GM23338 (cell line): ENCODE measurements at regions not wholly inside any gene's neighbourhood (a gene's known extent, or its start where the extent isn't known, plus 50 kb on each side); places are given as distances from the start of the nearest gene placed in this dataset.

Source experiments
- ATAC-seq: fragments of 200-7000 bp; cut with Tn5 transposase; 3 replicates; pipeline ENCODE4 v1.9.1; 2020
- DNase-seq: peaks from one replicate; pipeline ENCODE4 v3.0.0-alpha.2; 2015; ENCODE audit warnings: low spot score
- H2AFZ ChIP-seq: fragments of 200-600 bp; sonication (generic); 2 replicates; pipeline ENCODE4 v1.8.0; 2016; ENCODE audit warnings: antibody characterized with exemption, mild to moderate bottlenecking, moderate library complexity
- H3F3A ChIP-seq: fragments of 200-600 bp; sonication (generic); replicated peaks from 2 replicates; pipeline ENCODE4 v1.8.0; 2017; ENCODE audit warnings: antibody characterized with exemption, mixed run types, low read depth
- H3K27ac ChIP-seq: fragments of 200-600 bp; sonication (generic); 2 replicates; pipeline ENCODE4 v1.6.1; 2016; ENCODE audit warnings: low read depth
- H3K27me3 ChIP-seq: fragments of 200-600 bp; sonication (generic); 2 replicates; pipeline ENCODE4 v1.8.0; 2016; ENCODE audit warnings: mild to moderate bottlenecking, mixed run types, moderate library complexity; ENCODE audit not compliant: insufficient read depth
- H3K36me3 ChIP-seq: fragments of 200-600 bp; sonication (generic); 2 replicates; pipeline ENCODE4 v1.8.0; 2016; ENCODE audit warnings: mild to moderate bottlenecking; ENCODE audit not compliant: insufficient read depth
- H3K4me1 ChIP-seq: fragments of 200-600 bp; sonication (generic); 2 replicates; pipeline ENCODE4 v1.8.0; 2016; ENCODE audit warnings: mild to moderate bottlenecking, moderate library complexity; ENCODE audit not compliant: insufficient read depth
- H3K4me2 ChIP-seq: fragments of 200-600 bp; sonication (generic); 2 replicates; pipeline ENCODE4 v1.7.1; 2017; ENCODE audit warnings: mixed run types
- H3K4me3 ChIP-seq: fragments of 200-600 bp; sonication (generic); 2 replicates; pipeline ENCODE4 v1.6.1; 2016; ENCODE audit warnings: mixed run types
- H3K79me2 ChIP-seq: fragments of 200-600 bp; sonication (generic); replicated peaks from 2 replicates; pipeline ENCODE4 v1.8.0; 2017; ENCODE audit warnings: mild to moderate bottlenecking; ENCODE audit not compliant: insufficient read depth
- H3K9me2 ChIP-seq: fragments of 200-600 bp; sonication (generic); 2 replicates; pipeline ENCODE4 v1.8.0; 2017; ENCODE audit not compliant: insufficient read depth
- H4K20me1 ChIP-seq: fragments of 200-600 bp; sonication (generic); replicated peaks from 2 replicates; pipeline ENCODE4 v1.8.0; 2017; ENCODE audit warnings: mild to moderate bottlenecking; ENCODE audit not compliant: insufficient read depth
- H3K27ac Mint-ChIP-seq: 2 replicates; pipeline ENCODE4 v1.8.0; 2020; ENCODE audit warnings: inconsistent platforms, mild to moderate bottlenecking, moderate library complexity, mixed read lengths
- H3K27me3 Mint-ChIP-seq: 3 replicates; pipeline ENCODE4 v1.8.0; 2022; ENCODE audit warnings: low read depth, mild to moderate bottlenecking, moderate library complexity, mixed read lengths, inconsistent platforms; ENCODE audit not compliant: insufficient read depth, poor library complexity
- H3K36me3 Mint-ChIP-seq: 3 replicates; pipeline ENCODE4 v1.8.0; 2021; ENCODE audit warnings: low read depth, mild to moderate bottlenecking, inconsistent platforms, moderate library complexity, mixed read lengths
- H3K4me1 Mint-ChIP-seq: 3 replicates; pipeline ENCODE4 v1.8.0; 2020; ENCODE audit warnings: mild to moderate bottlenecking, inconsistent platforms, mixed read lengths
- H3K4me3 Mint-ChIP-seq: 3 replicates; pipeline ENCODE4 v1.8.0; 2021; ENCODE audit warnings: moderate library complexity, mild to moderate bottlenecking, inconsistent platforms, mixed read lengths
- H3K9me3 Mint-ChIP-seq: 3 replicates; pipeline ENCODE4 v1.8.0; 2020; ENCODE audit warnings: moderate library complexity, mild to moderate bottlenecking, inconsistent platforms, mixed read lengths
- CREB1 ChIP-seq: fragments of 250-450 bp; sonication (Bioruptor Pico); IDR thresholded peaks from 2 replicates; pipeline ENCODE4 v1.5.0; 2020; ENCODE audit warnings: low read depth, mild to moderate bottlenecking, moderate library complexity
- EZH2phosphoT487 ChIP-seq: fragments of 200-600 bp; sonication (generic); IDR thresholded peaks from one replicate; pipeline ENCODE4 v1.8.1; 2018; ENCODE audit warnings: antibody characterized with exemption; ENCODE audit not compliant: unreplicated experiment
- JUNB ChIP-seq: IDR thresholded peaks from one replicate; pipeline ENCODE4 v1.6.1; 2016; ENCODE audit warnings: antibody characterized with exemption; ENCODE audit not compliant: unreplicated experiment
- ZNF114 ChIP-seq: fragments of 250-450 bp; sonication (Bioruptor Pico); IDR thresholded peaks from 2 replicates; pipeline ENCODE4 v1.5.0; 2020; ENCODE audit warnings: mild to moderate bottlenecking, moderate library complexity
- ZNF331 ChIP-seq: fragments of 250-450 bp; sonication (Bioruptor Pico); IDR thresholded peaks from 2 replicates; pipeline ENCODE4 v1.5.0; 2020; ENCODE audit warnings: low read depth, mild to moderate bottlenecking, moderate library complexity
- TF ChIP-seq, protein P1 (sequence below): fragments of 250-450 bp; sonication (Bioruptor Pico); IDR thresholded peaks from 2 replicates; pipeline ENCODE4 v1.5.0; 2020; ENCODE audit warnings: mild to moderate bottlenecking, moderate library complexity
- TF ChIP-seq, protein P2 (sequence below): IDR thresholded peaks from one replicate; pipeline ENCODE4 v1.6.1; 2018; ENCODE audit warnings: antibody characterized with exemption; ENCODE audit not compliant: unreplicated experiment
- TF ChIP-seq, protein P3 (sequence below): IDR thresholded peaks from 2 replicates; pipeline ENCODE4 v1.6.1; 2016; ENCODE audit warnings: antibody characterized with exemption
- TF ChIP-seq, protein P4 (sequence below), 2 experiments: fragments of 200-600 bp in 1 of 2; sonication (generic) in 1 of 2; conservative IDR thresholded peaks; 2 replicates each; pipeline versions ENCODE4 v1.5.1 to v1.6.1; 2016 to 2017; ENCODE audit warnings: antibody characterized with exemption in 2 of 2, low read depth in 2 of 2, mild to moderate bottlenecking in 2 of 2, moderate library complexity in 1 of 2

DNA sequence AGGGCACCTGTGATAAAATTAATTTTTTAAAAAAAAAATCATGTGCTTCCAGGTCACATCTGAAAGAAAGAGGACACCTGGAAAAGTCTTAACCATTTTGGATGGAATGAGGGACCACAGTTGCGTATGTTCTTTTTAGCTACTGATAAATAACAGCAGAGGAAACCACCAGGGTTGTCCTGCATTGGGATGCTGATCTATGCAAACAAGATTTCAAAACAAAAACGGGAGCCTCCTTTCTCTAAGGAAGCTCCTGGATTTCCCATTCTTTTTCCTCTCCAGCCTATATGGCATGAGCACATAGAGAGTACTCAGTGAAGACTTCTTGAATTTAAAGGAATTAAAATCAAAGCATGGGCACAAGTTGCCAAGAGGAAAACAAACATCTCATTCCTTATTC lies 145.6 kb upstream of the THBS1 start (continued):
- TF ChIP-seq, protein P1, sequence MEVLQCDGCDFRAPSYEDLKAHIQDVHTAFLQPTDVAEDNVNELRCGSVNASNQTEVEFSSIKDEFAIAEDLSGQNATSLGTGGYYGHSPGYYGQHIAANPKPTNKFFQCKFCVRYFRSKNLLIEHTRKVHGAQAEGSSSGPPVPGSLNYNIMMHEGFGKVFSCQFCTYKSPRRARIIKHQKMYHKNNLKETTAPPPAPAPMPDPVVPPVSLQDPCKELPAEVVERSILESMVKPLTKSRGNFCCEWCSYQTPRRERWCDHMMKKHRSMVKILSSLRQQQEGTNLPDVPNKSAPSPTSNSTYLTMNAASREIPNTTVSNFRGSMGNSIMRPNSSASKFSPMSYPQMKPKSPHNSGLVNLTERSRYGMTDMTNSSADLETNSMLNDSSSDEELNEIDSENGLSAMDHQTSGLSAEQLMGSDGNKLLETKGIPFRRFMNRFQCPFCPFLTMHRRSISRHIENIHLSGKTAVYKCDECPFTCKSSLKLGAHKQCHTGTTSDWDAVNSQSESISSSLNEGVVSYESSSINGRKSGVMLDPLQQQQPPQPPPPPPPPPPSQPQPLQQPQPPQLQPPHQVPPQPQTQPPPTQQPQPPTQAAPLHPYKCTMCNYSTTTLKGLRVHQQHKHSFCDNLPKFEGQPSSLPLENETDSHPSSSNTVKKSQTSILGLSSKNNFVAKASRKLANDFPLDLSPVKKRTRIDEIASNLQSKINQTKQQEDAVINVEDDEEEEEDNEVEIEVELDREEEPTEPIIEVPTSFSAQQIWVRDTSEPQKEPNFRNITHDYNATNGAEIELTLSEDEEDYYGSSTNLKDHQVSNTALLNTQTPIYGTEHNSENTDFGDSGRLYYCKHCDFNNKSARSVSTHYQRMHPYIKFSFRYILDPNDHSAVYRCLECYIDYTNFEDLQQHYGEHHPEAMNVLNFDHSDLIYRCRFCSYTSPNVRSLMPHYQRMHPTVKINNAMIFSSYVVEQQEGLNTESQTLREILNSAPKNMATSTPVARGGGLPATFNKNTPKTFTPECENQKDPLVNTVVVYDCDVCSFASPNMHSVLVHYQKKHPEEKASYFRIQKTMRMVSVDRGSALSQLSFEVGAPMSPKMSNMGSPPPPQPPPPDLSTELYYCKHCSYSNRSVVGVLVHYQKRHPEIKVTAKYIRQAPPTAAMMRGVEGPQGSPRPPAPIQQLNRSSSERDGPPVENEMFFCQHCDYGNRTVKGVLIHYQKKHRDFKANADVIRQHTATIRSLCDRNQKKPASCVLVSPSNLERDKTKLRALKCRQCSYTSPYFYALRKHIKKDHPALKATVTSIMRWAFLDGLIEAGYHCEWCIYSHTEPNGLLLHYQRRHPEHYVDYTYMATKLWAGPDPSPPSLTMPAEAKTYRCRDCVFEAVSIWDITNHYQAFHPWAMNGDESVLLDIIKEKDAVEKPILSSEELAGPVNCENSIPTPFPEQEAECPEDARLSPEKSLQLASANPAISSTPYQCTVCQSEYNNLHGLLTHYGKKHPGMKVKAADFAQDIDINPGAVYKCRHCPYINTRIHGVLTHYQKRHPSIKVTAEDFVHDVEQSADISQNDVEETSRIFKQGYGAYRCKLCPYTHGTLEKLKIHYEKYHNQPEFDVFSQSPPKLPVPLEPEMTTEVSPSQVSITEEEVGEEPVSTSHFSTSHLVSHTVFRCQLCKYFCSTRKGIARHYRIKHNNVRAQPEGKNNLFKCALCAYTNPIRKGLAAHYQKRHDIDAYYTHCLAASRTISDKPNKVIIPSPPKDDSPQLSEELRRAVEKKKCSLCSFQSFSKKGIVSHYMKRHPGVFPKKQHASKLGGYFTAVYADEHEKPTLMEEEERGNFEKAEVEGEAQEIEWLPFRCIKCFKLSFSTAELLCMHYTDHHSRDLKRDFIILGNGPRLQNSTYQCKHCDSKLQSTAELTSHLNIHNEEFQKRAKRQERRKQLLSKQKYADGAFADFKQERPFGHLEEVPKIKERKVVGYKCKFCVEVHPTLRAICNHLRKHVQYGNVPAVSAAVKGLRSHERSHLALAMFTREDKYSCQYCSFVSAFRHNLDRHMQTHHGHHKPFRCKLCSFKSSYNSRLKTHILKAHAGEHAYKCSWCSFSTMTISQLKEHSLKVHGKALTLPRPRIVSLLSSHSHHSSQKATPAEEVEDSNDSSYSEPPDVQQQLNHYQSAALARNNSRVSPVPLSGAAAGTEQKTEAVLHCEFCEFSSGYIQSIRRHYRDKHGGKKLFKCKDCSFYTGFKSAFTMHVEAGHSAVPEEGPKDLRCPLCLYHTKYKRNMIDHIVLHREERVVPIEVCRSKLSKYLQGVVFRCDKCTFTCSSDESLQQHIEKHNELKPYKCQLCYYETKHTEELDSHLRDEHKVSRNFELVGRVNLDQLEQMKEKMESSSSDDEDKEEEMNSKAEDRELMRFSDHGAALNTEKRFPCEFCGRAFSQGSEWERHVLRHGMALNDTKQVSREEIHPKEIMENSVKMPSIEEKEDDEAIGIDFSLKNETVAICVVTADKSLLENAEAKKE (CRISPR knock-in tag): no peak
- TF ChIP-seq ZNF114 (CRISPR knock-in tag): no peak
- TF ChIP-seq, protein P2, sequence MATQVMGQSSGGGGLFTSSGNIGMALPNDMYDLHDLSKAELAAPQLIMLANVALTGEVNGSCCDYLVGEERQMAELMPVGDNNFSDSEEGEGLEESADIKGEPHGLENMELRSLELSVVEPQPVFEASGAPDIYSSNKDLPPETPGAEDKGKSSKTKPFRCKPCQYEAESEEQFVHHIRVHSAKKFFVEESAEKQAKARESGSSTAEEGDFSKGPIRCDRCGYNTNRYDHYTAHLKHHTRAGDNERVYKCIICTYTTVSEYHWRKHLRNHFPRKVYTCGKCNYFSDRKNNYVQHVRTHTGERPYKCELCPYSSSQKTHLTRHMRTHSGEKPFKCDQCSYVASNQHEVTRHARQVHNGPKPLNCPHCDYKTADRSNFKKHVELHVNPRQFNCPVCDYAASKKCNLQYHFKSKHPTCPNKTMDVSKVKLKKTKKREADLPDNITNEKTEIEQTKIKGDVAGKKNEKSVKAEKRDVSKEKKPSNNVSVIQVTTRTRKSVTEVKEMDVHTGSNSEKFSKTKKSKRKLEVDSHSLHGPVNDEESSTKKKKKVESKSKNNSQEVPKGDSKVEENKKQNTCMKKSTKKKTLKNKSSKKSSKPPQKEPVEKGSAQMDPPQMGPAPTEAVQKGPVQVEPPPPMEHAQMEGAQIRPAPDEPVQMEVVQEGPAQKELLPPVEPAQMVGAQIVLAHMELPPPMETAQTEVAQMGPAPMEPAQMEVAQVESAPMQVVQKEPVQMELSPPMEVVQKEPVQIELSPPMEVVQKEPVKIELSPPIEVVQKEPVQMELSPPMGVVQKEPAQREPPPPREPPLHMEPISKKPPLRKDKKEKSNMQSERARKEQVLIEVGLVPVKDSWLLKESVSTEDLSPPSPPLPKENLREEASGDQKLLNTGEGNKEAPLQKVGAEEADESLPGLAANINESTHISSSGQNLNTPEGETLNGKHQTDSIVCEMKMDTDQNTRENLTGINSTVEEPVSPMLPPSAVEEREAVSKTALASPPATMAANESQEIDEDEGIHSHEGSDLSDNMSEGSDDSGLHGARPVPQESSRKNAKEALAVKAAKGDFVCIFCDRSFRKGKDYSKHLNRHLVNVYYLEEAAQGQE: no peak

DNA sequence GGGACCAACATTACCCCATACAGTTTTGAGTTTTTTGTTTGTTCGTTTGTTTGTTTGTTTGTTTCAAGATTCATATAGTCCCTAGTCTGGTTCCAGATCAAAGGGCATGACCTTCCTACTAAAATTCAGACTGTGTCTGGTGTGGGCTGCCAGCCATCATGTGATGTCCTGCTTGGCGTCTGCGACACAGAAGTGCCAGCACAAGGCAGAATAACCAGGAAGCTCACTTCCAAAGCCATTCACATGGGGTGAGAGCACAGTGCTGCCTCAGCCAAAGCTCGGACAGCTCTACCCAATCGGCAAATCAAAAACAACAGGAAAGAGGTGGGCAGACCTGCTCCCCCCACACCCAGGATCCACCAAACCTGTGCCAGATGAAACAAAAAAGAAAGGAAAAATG lies 142.6 kb upstream of the THBS1 start:
- no peak overlapping the region for H3K27ac ChIP-seq
- H4K20me1 ChIP-seq: no peaks in the 10 kb centered on the region
- H3F3A ChIP-seq: no peaks in the 10 kb centered on the region
- H3K79me2 ChIP-seq: no peaks in the 10 kb centered on the region
- Mint-ChIP-seq H3K36me3 (no peaks in the 10 kb centered on the region), H3K9me3 (no peaks in the 10 kb centered on the region), H3K27me3 (peaks cover 1% of the 10 kb centered on the region), H3K4me1 (peaks cover 40% of the 10 kb centered on the region), H3K27ac (no peak overlapping the region), H3K4me3 (no peak overlapping the region)
- TF ChIP-seq, protein P3, sequence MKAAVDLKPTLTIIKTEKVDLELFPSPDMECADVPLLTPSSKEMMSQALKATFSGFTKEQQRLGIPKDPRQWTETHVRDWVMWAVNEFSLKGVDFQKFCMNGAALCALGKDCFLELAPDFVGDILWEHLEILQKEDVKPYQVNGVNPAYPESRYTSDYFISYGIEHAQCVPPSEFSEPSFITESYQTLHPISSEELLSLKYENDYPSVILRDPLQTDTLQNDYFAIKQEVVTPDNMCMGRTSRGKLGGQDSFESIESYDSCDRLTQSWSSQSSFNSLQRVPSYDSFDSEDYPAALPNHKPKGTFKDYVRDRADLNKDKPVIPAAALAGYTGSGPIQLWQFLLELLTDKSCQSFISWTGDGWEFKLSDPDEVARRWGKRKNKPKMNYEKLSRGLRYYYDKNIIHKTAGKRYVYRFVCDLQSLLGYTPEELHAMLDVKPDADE: no peak
- no peak for TF ChIP-seq JUNB
- TF ChIP-seq CREB1 (CRISPR knock-in tag): no peak
- TF ChIP-seq, protein P4, sequence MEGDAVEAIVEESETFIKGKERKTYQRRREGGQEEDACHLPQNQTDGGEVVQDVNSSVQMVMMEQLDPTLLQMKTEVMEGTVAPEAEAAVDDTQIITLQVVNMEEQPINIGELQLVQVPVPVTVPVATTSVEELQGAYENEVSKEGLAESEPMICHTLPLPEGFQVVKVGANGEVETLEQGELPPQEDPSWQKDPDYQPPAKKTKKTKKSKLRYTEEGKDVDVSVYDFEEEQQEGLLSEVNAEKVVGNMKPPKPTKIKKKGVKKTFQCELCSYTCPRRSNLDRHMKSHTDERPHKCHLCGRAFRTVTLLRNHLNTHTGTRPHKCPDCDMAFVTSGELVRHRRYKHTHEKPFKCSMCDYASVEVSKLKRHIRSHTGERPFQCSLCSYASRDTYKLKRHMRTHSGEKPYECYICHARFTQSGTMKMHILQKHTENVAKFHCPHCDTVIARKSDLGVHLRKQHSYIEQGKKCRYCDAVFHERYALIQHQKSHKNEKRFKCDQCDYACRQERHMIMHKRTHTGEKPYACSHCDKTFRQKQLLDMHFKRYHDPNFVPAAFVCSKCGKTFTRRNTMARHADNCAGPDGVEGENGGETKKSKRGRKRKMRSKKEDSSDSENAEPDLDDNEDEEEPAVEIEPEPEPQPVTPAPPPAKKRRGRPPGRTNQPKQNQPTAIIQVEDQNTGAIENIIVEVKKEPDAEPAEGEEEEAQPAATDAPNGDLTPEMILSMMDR (conservative IDR thresholded peaks at IDR 0.05; ENCODE audit: low read depth in 2 of 2): no peak
- no peak for TF ChIP-seq EZH2phosphoT487
- no peak for TF ChIP-seq ZNF331 (CRISPR knock-in tag)
- TF ChIP-seq, protein P2: no peak
- no peaks in the 10 kb centered on the region; the same call in 1 of the 2 replicates for H3K36me3 ChIP-seq
- H3K4me1 ChIP-seq: peaks cover 32% of the 10 kb centered on the region
- no peak overlapping the region for H3K4me2 ChIP-seq
- H3K4me3 ChIP-seq: no peak overlapping the region
- 0 out of 2 replicates have a peak, but pooled peaks cover under 1% of the 10 kb centered on the region for H3K9me2 ChIP-seq
- no peak for ATAC-seq
- H3K27me3 ChIP-seq: no peaks in the 10 kb centered on the region
- no peak for DNase-seq
- peak overlapping the region; percentile 78 for H2AFZ ChIP-seq
